Left lung (tissue), 4 donors: ENCODE measurements at regions not wholly inside any gene's neighbourhood (a gene's known extent, or its start where the extent isn't known, plus 50 kb on each side); places are given as distances from the start of the nearest gene placed in this dataset.
A peak's percentile ranks its signal among the peaks of the same experiment; 100 is the strongest.

Source experiments
- ATAC-seq: fragments of 200-7000 bp; cut with Tn5 transposase; one replicate; pipeline ENCODE4 v1.9.1; 2020; ENCODE audit warnings: moderate library complexity
- DNase-seq, 4 donors: peaks; one replicate each; pipeline ENCODE4 v3.0.0-alpha.2; 2013 to 2020
- H3K27ac ChIP-seq, 2 donors: fragments of 200-600 bp; sonication (generic) in 1 of 2; one replicate each; pipeline versions ENCODE4 v1.5.0 to v1.8.0; 2020 to 2021
- H3K27me3 ChIP-seq, 2 donors: fragments of 200-600 bp; sonication (generic) in 1 of 2; one replicate each; pipeline versions ENCODE4 v1.5.0 to v1.8.0; 2020 to 2021
- H3K36me3 ChIP-seq, 2 donors: fragments of 200-600 bp; sonication (generic) in 1 of 2; one replicate each; pipeline versions ENCODE4 v1.5.0 to v1.8.0; 2020 to 2021
- H3K4me1 ChIP-seq, 2 donors: fragments of 200-600 bp; one replicate each; pipeline ENCODE4 v1.8.0; 2021
- H3K4me3 ChIP-seq, 2 donors: fragments of 200-600 bp; sonication (generic) in 1 of 2; one replicate each; pipeline versions ENCODE4 v1.5.0 to v1.8.0; 2020 to 2021; ENCODE audit warnings: mild to moderate bottlenecking in 1 of 2
- H3K9me3 ChIP-seq, 2 donors: fragments of 200-600 bp; sonication (generic) in 1 of 2; one replicate each; pipeline versions ENCODE4 v1.5.0 to v1.8.0; 2020 to 2021
- intact Hi-C, 2 donors: fragments of 100-400 bp; cut with DNase I; formaldehyde crosslinking; loops; one replicate each; pipeline versions ENCODE4 v1.11.2 to v1.14.2; 2022
- TF ChIP-seq, protein P1 (sequence below), 2 donors: fragments of 200-600 bp; sonication (generic) in 1 of 2; IDR thresholded peaks; one replicate each; pipeline versions ENCODE4 v1.5.0 to v1.8.0; 2021; ENCODE audit warnings: antibody characterized with exemption in 2 of 2
- donor health status: DM: no; HTN: yes; CAD: no.
- donor health status: DM: no; HTN: no; CAD: no.

DNA sequence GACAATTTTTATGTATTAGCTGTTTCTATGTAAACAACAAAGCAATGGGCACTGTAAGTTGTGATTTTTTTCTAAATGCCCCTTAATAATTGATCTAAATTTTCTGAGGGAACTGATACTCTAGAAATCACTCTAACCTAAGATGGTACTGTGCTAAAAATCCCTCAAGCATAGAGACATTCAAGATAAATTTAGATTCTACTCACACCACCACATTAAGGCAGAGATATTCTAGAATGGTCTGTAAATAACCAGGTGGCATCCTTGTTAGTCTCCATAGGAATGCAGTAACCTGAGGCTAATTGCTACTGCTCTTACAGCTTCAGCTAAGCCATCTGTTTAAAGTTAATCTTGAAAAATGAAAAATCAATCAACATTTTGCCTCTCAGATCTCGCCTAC lies 87.3 kb downstream of the SLC41A2 start:
- TF ChIP-seq, protein P1, sequence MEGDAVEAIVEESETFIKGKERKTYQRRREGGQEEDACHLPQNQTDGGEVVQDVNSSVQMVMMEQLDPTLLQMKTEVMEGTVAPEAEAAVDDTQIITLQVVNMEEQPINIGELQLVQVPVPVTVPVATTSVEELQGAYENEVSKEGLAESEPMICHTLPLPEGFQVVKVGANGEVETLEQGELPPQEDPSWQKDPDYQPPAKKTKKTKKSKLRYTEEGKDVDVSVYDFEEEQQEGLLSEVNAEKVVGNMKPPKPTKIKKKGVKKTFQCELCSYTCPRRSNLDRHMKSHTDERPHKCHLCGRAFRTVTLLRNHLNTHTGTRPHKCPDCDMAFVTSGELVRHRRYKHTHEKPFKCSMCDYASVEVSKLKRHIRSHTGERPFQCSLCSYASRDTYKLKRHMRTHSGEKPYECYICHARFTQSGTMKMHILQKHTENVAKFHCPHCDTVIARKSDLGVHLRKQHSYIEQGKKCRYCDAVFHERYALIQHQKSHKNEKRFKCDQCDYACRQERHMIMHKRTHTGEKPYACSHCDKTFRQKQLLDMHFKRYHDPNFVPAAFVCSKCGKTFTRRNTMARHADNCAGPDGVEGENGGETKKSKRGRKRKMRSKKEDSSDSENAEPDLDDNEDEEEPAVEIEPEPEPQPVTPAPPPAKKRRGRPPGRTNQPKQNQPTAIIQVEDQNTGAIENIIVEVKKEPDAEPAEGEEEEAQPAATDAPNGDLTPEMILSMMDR (IDR thresholded peaks at IDR 0.05) = no peak
- no peak for ATAC-seq
- intact Hi-C loops = loop anchor here in 1 of 2 donors (10.0 kb wide), 1 partner anchor 486 kb away; no protein-coding TSS in a partner anchor
- no peak overlapping the region for H3K4me3 ChIP-seq
- DNase-seq = no peak
- no peaks in the 10 kb centered on the region for H3K4me1 ChIP-seq
- H3K9me3 ChIP-seq = no peaks in the 10 kb centered on the region
- H3K36me3 ChIP-seq = no peaks in the 10 kb centered on the region
- H3K27me3 ChIP-seq = no peaks in the 10 kb centered on the region
- no peak overlapping the region for H3K27ac ChIP-seq

DNA sequence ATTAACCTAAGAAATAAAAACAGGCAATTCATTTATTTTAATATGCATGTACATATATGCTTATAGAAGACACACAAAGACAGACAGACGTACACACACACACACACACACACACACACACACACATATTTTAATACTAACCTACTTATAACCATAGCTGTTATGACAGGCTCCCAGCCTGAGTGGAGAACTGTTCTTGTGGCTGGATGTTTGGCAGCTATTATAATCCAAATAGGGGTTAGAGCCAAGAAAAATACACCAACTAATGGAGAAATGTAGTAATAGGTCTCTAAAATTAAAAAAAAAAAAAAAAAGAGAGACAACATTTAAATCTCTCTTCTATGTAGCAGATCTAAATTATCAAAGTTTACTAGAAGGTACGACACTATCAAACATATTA lies 91.8 kb downstream of the SLC41A2 start:
- Histone ChIP-seq H3K4me3 (no peak overlapping the region), H3K4me1 (peaks cover 5 to 14% of the 10 kb centered on the region in 2 donors), H3K9me3 (no peaks in the 10 kb centered on the region), H3K36me3 (no peaks in the 10 kb centered on the region), H3K27me3 (no peaks in the 10 kb centered on the region), H3K27ac (no peak overlapping the region)
- DNase-seq (no peak), ATAC-seq (peak; percentile 34)
- TF ChIP-seq, protein P1 (IDR thresholded peaks at IDR 0.05) = no peak
- intact Hi-C loops = no loop called here

DNA sequence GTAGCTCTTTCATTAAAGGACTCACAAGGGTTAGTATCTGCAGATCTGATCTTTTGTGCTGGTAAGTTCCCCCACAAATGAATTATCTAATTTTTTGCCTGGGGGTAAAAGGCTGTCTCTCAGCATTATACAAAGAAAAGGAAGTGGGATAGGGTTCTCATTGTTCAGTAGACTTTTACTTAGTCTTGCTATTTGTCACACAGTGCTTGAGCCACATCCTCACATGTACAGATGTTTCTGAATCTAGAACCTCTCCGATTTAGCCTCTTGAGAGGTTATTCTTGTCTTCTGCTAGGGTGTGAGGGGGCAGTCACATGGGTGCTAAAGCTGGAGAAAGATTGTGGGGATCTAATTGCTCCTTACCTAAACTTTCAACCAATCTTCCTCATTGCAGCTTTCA lies 93.0 kb downstream of the SLC41A2 start:
- Histone ChIP-seq H3K27ac (no peak overlapping the region), H3K36me3 (no peaks in the 10 kb centered on the region), H3K4me3 (no peak overlapping the region), H3K27me3 (no peaks in the 10 kb centered on the region), H3K9me3 (no peaks in the 10 kb centered on the region), H3K4me1 (peaks cover 5 to 14% of the 10 kb centered on the region in 2 donors)
- intact Hi-C loops = no loop called here
- ATAC-seq (no peak), DNase-seq (no peak)
- TF ChIP-seq, protein P1 (IDR thresholded peaks at IDR 0.05) = no peak

DNA sequence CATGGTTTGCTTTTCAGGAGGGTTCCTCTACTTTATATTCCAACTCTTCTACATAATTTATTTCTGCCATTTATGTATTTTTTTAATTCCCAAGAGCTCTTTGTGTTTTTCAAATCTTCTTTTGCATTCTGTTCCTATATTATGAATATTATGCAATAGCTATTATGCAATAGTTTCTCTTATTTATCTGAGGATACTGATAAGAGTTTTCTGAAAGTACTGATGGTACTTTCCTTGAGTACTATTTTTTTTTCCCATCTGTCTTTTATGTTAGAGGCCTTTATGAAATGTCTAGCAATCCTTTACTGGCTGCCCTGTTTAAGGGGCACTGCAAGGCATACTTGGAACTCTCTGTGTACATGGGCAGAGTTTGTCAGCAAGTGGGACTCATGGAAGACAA lies 93.4 kb downstream of the SLC41A2 start:
- H3K27ac ChIP-seq = no peak overlapping the region
- no peaks in the 10 kb centered on the region for H3K9me3 ChIP-seq
- ATAC-seq (no peak), DNase-seq (no peak)
- no peak overlapping the region for H3K4me3 ChIP-seq
- peaks cover 5 to 14% of the 10 kb centered on the region in 2 donors for H3K4me1 ChIP-seq
- H3K27me3 ChIP-seq = no peaks in the 10 kb centered on the region
- TF ChIP-seq, protein P1 (IDR thresholded peaks at IDR 0.05) = no peak
- intact Hi-C loops = no loop called here
- no peaks in the 10 kb centered on the region for H3K36me3 ChIP-seq

DNA sequence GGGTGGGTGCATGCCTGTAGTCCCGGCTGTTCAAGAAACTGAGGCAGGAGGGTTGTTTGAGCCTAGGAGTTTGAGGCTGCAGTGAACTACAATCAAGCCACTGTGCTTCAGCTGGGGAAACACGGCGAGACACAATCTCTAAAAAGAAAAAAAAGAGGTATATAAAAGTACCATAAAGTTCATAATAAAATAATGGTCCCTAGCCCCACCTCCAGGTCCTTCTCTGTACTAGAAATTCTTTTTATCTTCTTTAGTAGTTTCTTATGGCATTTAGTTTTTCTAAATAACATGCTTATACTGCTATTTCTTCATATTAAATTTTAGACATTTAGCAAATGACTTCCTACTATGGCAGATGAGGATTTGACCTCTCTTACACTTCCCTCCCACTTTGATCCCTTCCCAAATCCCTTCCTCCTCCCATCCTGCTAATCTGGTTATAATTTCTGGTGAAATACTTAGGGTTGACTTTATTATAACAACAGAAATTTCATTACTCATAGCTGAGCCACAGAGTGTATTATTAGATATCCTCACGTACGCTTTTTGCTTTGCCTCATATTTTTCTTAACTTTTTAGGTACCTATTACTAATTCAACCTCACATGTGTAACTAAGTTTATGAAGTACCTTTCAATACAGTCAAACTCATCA lies 94.7 kb downstream of the SLC41A2 start:
- Histone ChIP-seq H3K9me3 (no peaks in the 10 kb centered on the region), H3K4me1 (peaks cover 5 to 14% of the 10 kb centered on the region in 2 donors), H3K27me3 (no peaks in the 10 kb centered on the region), H3K36me3 (no peaks in the 10 kb centered on the region), H3K4me3 (no peak overlapping the region), H3K27ac (no peak overlapping the region)
- intact Hi-C loops = no loop called here
- ATAC-seq (peak; percentile 18), DNase-seq (no peak)
- TF ChIP-seq, protein P1 (IDR thresholded peaks at IDR 0.05) = no peak
